ENCODE measurements at regions not wholly inside any gene's neighbourhood (a gene's known extent, or its start where the extent isn't known, plus 50 kb on each side); places are given as distances from the start of the nearest gene placed in this dataset.

GRCh38 chr12:16857456-16857923 is 251.5 kb upstream of the LMO3 start:
- no peak overlapping the region for H3K4me3 ChIP-seq (ENCODE audit: low read depth, low read length)
- DNase-seq (ENCODE audit: low read depth) = no peak
- TF ChIP-seq MAX (IDR thresholded peaks at IDR 0.05; ENCODE audit: low read depth, low read length) = no peak
- TF ChIP-seq POLR2A (IDR thresholded peaks at IDR 0.05; ENCODE audit: extremely low read depth, insufficient read length) = no peak
- no peak for TF ChIP-seq MYC (IDR thresholded peaks at IDR 0.05; ENCODE audit: low read depth, low read length)

GRCh38 chr12:16854465-16854864 is 248.5 kb upstream of the LMO3 start:
- no peak for DNase-seq (ENCODE audit: low read depth)
- no peak overlapping the region for H3K4me3 ChIP-seq (ENCODE audit: low read depth, low read length)
- no peak for TF ChIP-seq MYC (IDR thresholded peaks at IDR 0.05; ENCODE audit: low read depth, low read length)
- no peak for TF ChIP-seq MAX (IDR thresholded peaks at IDR 0.05; ENCODE audit: low read depth, low read length)
- no peak for TF ChIP-seq CTCF (IDR thresholded peaks at IDR 0.05; ENCODE audit: low read depth, low read length)
- TF ChIP-seq POLR2A (IDR thresholded peaks at IDR 0.05; ENCODE audit: extremely low read depth, insufficient read length) = no peak

- no peak for DNase-seq (ENCODE audit: low read depth)
- no peak for TF ChIP-seq CTCF (IDR thresholded peaks at IDR 0.05; ENCODE audit: low read depth, low read length)
- no peak for TF ChIP-seq MYC (IDR thresholded peaks at IDR 0.05; ENCODE audit: low read depth, low read length)
- no peak for TF ChIP-seq MAX (IDR thresholded peaks at IDR 0.05; ENCODE audit: low read depth, low read length)
- TF ChIP-seq POLR2A (IDR thresholded peaks at IDR 0.05; ENCODE audit: extremely low read depth, insufficient read length) = no peak
- H3K4me3 ChIP-seq (ENCODE audit: low read depth, low read length) = no peak overlapping the region
Observed at GRCh38 chr12:16849473-16849872, 243.5 kb upstream of the LMO3 start.

GRCh38 chr12:16844875-16845274 is 238.9 kb upstream of the LMO3 start:
- TF ChIP-seq POLR2A (IDR thresholded peaks at IDR 0.05; ENCODE audit: extremely low read depth, insufficient read length) (no peak), CTCF (IDR thresholded peaks at IDR 0.05; ENCODE audit: low read depth, low read length) (peak; percentile 18)
- DNase-seq (ENCODE audit: low read depth) = peak; percentile 14
- no peak overlapping the region for H3K4me3 ChIP-seq (ENCODE audit: low read depth, low read length)

GRCh38 chr12:16833376-16834015 is 227.5 kb upstream of the LMO3 start:
- no peak overlapping the region for H3K4me3 ChIP-seq (ENCODE audit: low read depth, low read length)
- TF ChIP-seq MAX (IDR thresholded peaks at IDR 0.05; ENCODE audit: low read depth, low read length) (no peak), MYC (IDR thresholded peaks at IDR 0.05; ENCODE audit: low read depth, low read length) (no peak), CTCF (IDR thresholded peaks at IDR 0.05; ENCODE audit: low read depth, low read length) (no peak), POLR2A (IDR thresholded peaks at IDR 0.05; ENCODE audit: extremely low read depth, insufficient read length) (no peak)
- DNase-seq (ENCODE audit: low read depth) = peak; percentile 1

GRCh38 chr12:16828891-16829290 is 222.9 kb upstream of the LMO3 start:
- DNase-seq (ENCODE audit: low read depth) = no peak
- TF ChIP-seq MAX (IDR thresholded peaks at IDR 0.05; ENCODE audit: low read depth, low read length) (no peak), POLR2A (IDR thresholded peaks at IDR 0.05; ENCODE audit: extremely low read depth, insufficient read length) (no peak), MYC (IDR thresholded peaks at IDR 0.05; ENCODE audit: low read depth, low read length) (no peak), CTCF (IDR thresholded peaks at IDR 0.05; ENCODE audit: low read depth, low read length) (no peak)
- no peak overlapping the region for H3K4me3 ChIP-seq (ENCODE audit: low read depth, low read length)

Data from NB4 (cell line).